ENCODE measurements at regions not wholly inside any gene's neighbourhood (a gene's known extent, or its start where the extent isn't known, plus 50 kb on each side); places are given as distances from the start of the nearest gene placed in this dataset.

DNA sequence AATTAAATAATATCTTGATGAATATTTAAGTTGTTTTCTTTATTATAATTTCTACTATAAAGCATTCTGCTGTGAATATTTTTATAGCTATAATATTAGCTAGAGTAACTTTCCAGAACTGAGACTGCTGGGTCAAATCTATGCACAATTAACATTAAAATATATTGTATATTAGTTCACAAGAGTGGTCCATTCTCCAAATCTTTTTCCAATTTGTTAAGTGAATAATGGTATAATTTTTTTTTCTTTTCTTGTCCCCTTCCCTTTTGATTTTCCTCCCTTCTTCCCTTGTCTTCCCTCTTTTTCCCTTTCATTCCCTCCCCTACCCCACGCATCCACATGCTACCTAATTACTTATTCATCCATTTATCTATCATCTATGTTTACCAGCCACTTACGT, 977.5 kb downstream of the TUSC7 start:
- Mint-ChIP-seq H3K9me3 (no peaks in the 10 kb centered on the region), H3K36me3 (no peaks in the 10 kb centered on the region), H3K27me3 (no peaks in the 10 kb centered on the region), H3K4me1 (no peaks in the 10 kb centered on the region), H3K4me3 (no peak overlapping the region), H3K27ac (no peak overlapping the region)
- POLR2A ChIA-PET: no interaction called here
- DNase-seq (no peak), ATAC-seq (ENCODE audit: low read depth) (no peak)

- Mint-ChIP-seq H3K36me3 (no peaks in the 10 kb centered on the region), H3K4me3 (no peak overlapping the region), H3K27ac (no peak overlapping the region), H3K27me3 (no peaks in the 10 kb centered on the region), H3K4me1 (no peaks in the 10 kb centered on the region), H3K9me3 (no peaks in the 10 kb centered on the region)
- DNase-seq (no peak), ATAC-seq (ENCODE audit: low read depth) (no peak)
- POLR2A ChIA-PET: no interaction called here
These were observed 979.0 kb downstream of the TUSC7 start for GRCh38 chr3:117688583-117688982.

GRCh38 chr3:117691526-117691925, 981.9 kb downstream of the TUSC7 start:
- no peak for DNase-seq
- no peaks in the 10 kb centered on the region for H3K4me1 Mint-ChIP-seq
- H3K27ac Mint-ChIP-seq: no peak overlapping the region
- no peaks in the 10 kb centered on the region for H3K36me3 Mint-ChIP-seq
- ATAC-seq (ENCODE audit: low read depth): no peak
- POLR2A ChIA-PET: no interaction called here
- H3K4me3 Mint-ChIP-seq: no peak overlapping the region
- H3K27me3 Mint-ChIP-seq: no peaks in the 10 kb centered on the region
- peaks cover 3% of the 10 kb centered on the region for H3K9me3 Mint-ChIP-seq

GRCh38 chr3:117692416-117692995, 982.9 kb downstream of the TUSC7 start:
- Mint-ChIP-seq H3K27ac (no peak overlapping the region), H3K4me1 (no peaks in the 10 kb centered on the region), H3K4me3 (no peak overlapping the region), H3K36me3 (no peaks in the 10 kb centered on the region), H3K9me3 (peaks cover 3% of the 10 kb centered on the region), H3K27me3 (no peaks in the 10 kb centered on the region)
- POLR2A ChIA-PET: no interaction called here
- DNase-seq: no peak
- no peak for ATAC-seq (ENCODE audit: low read depth)

DNA sequence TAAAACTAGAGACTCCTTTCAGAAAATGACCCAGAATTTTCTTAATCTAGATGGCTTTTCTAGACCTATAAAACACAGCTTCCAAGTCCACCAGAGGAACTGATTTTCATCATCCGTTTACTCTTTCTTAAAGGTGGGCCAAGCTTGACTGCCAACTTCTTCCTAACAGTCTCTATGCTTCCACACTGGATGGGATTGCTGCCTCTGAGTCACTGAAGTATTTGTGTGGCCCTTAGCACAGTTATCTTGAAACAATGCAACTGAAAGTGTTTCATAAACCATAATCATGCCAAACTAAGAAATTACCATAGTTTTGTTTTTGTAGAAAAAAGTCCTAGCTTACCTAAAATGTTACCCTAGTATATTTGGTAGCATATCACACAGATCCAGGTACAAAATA, 985.7 kb downstream of the TUSC7 start:
- DNase-seq (no peak), ATAC-seq (ENCODE audit: low read depth) (no peak)
- Mint-ChIP-seq H3K9me3 (peaks cover 3% of the 10 kb centered on the region), H3K27ac (no peak overlapping the region), H3K4me3 (no peak overlapping the region), H3K36me3 (no peaks in the 10 kb centered on the region), H3K4me1 (no peaks in the 10 kb centered on the region), H3K27me3 (no peaks in the 10 kb centered on the region)
- POLR2A ChIA-PET: no interaction called here

- ATAC-seq (ENCODE audit: low read depth) (no peak), DNase-seq (no peak)
- H3K27me3 Mint-ChIP-seq: no peaks in the 10 kb centered on the region
- no peaks in the 10 kb centered on the region for H3K4me1 Mint-ChIP-seq
- POLR2A ChIA-PET: no interaction called here
- H3K36me3 Mint-ChIP-seq: no peaks in the 10 kb centered on the region
- no peak overlapping the region for H3K4me3 Mint-ChIP-seq
- H3K27ac Mint-ChIP-seq: no peak overlapping the region
- peaks cover 3% of the 10 kb centered on the region for H3K9me3 Mint-ChIP-seq
These were observed 986.5 kb downstream of the TUSC7 start for GRCh38 chr3:117695871-117696645.

- Mint-ChIP-seq H3K4me3 (no peak overlapping the region), H3K27ac (no peak overlapping the region), H3K4me1 (no peaks in the 10 kb centered on the region), H3K36me3 (no peaks in the 10 kb centered on the region), H3K9me3 (peaks cover 3% of the 10 kb centered on the region), H3K27me3 (no peaks in the 10 kb centered on the region)
- DNase-seq (no peak), ATAC-seq (ENCODE audit: low read depth) (no peak)
- POLR2A ChIA-PET: no interaction called here
These were observed 987.4 kb downstream of the TUSC7 start for GRCh38 chr3:117696851-117697407.

DNA sequence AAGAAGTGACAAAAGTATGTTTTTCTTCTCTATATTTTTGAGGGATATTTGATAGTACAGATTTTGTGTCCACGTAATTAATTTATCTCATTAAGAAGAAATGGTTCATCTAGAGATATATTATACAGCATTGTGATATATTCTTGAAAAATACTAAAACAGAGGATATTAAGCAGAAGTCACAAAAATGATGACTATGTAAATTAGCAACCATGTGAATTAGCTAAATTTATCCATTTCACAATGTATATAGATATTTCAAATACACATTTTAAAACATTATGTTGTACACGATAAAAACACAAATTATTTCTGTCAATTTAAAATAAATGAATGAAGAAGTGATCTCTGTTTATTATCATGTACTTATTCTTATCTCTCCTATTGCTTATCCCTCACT, 989.5 kb downstream of the TUSC7 start:
- Mint-ChIP-seq H3K9me3 (peaks cover 3% of the 10 kb centered on the region), H3K4me3 (no peak overlapping the region), H3K27ac (no peak overlapping the region), H3K36me3 (no peaks in the 10 kb centered on the region), H3K4me1 (no peaks in the 10 kb centered on the region), H3K27me3 (no peaks in the 10 kb centered on the region)
- POLR2A ChIA-PET: no interaction called here
- ATAC-seq (ENCODE audit: low read depth): no peak
- no peak for DNase-seq

- H3K27me3 Mint-ChIP-seq: no peaks in the 10 kb centered on the region
- ATAC-seq (ENCODE audit: low read depth): no peak
- H3K4me1 Mint-ChIP-seq: no peaks in the 10 kb centered on the region
These were observed 991.2 kb downstream of the TUSC7 start for GRCh38 chr3:117700573-117701360.

GRCh38 chr3:117705011-117705410, 995.4 kb downstream of the TUSC7 start:
- H3K9me3 Mint-ChIP-seq: no peaks in the 10 kb centered on the region
- H3K27ac Mint-ChIP-seq: no peak overlapping the region
- no peak for ATAC-seq (ENCODE audit: low read depth)
- H3K27me3 Mint-ChIP-seq: no peaks in the 10 kb centered on the region
- H3K4me1 Mint-ChIP-seq: no peaks in the 10 kb centered on the region
- no peaks in the 10 kb centered on the region for H3K36me3 Mint-ChIP-seq
- DNase-seq: no peak
- no peak overlapping the region for H3K4me3 Mint-ChIP-seq
- POLR2A ChIA-PET: no interaction called here

More at GRCh38 chr3:117700573-117701360, 991.2 kb downstream of the TUSC7 start:
- Mint-ChIP-seq H3K36me3 (no peaks in the 10 kb centered on the region), H3K4me3 (no peak overlapping the region), H3K27ac (no peak overlapping the region), H3K9me3 (no peaks in the 10 kb centered on the region)
- POLR2A ChIA-PET: no interaction called here
- no peak for DNase-seq

DNA sequence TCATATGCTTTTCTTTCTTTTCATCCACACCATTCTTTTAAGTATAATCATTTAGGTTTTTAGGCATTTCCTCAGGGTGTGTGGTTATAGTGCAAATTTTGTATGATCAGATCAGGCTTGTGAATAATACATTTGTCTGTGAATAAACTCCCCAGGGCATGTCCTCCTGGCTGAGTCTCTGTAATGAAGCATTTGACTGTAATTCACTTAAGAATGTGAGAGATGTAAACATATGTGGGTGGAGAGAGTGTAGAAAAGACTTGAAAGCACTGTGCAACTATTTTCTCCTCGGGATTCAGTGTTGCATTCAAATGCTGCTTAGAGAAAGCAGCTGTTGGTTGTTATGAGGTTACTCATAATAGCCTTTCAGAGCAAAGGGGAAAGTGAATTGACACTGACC, 996.5 kb downstream of the TUSC7 start:
- H3K36me3 Mint-ChIP-seq: no peaks in the 10 kb centered on the region
- no peaks in the 10 kb centered on the region for H3K9me3 Mint-ChIP-seq
- ATAC-seq (ENCODE audit: low read depth) (no peak), DNase-seq (no peak)
- POLR2A ChIA-PET: no interaction called here
- no peaks in the 10 kb centered on the region for H3K4me1 Mint-ChIP-seq
- H3K27me3 Mint-ChIP-seq: no peaks in the 10 kb centered on the region
- H3K27ac Mint-ChIP-seq: no peak overlapping the region
- no peak overlapping the region for H3K4me3 Mint-ChIP-seq

- no peaks in the 10 kb centered on the region for H3K27me3 Mint-ChIP-seq
- POLR2A ChIA-PET: no interaction called here
- DNase-seq: no peak
- no peaks in the 10 kb centered on the region for H3K4me1 Mint-ChIP-seq
- H3K36me3 Mint-ChIP-seq: no peaks in the 10 kb centered on the region
- ATAC-seq (ENCODE audit: low read depth): no peak
- no peak overlapping the region for H3K27ac Mint-ChIP-seq
- no peaks in the 10 kb centered on the region for H3K9me3 Mint-ChIP-seq
- H3K4me3 Mint-ChIP-seq: no peak overlapping the region
These were observed 997.2 kb downstream of the TUSC7 start for GRCh38 chr3:117706756-117707155.

GRCh38 chr3:117708601-117709000, 999.0 kb downstream of the TUSC7 start:
- no peaks in the 10 kb centered on the region for H3K4me1 Mint-ChIP-seq
- H3K27ac Mint-ChIP-seq: no peak overlapping the region
- no peak for DNase-seq
- ATAC-seq (ENCODE audit: low read depth): no peak
- H3K36me3 Mint-ChIP-seq: no peaks in the 10 kb centered on the region
- POLR2A ChIA-PET: no interaction called here
- no peaks in the 10 kb centered on the region for H3K9me3 Mint-ChIP-seq
- H3K27me3 Mint-ChIP-seq: no peaks in the 10 kb centered on the region
- H3K4me3 Mint-ChIP-seq: no peak overlapping the region

DNA sequence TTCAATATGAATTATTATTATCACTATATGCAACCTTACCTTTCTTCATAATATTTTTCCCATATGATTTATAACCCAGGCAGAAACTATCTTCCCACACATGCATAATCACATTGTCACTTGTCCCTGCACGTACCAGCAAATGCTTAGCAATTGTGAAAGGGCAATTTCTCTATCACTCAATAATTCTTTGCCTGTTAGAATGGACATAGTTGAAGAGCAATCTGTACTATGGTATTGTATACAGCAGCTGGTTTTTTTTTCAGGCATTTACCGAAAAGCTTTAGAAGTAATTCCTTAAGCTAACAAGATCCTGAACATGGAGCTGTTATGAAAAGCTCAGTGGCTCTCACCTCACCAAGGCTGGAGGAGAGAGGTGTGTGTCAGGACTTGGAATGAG, 999.5 kb downstream of the TUSC7 start:
- H3K27me3 Mint-ChIP-seq: no peaks in the 10 kb centered on the region
- H3K9me3 Mint-ChIP-seq: no peaks in the 10 kb centered on the region
- no peaks in the 10 kb centered on the region for H3K4me1 Mint-ChIP-seq
- no peak overlapping the region for H3K4me3 Mint-ChIP-seq
- DNase-seq (no peak), ATAC-seq (ENCODE audit: low read depth) (no peak)
- POLR2A ChIA-PET: no interaction called here
- no peaks in the 10 kb centered on the region for H3K36me3 Mint-ChIP-seq
- no peak overlapping the region for H3K27ac Mint-ChIP-seq
